ENCODE measurements at regions not wholly inside any gene's neighbourhood (a gene's known extent, or its start where the extent isn't known, plus 50 kb on each side); places are given as distances from the start of the nearest gene placed in this dataset.

DNA sequence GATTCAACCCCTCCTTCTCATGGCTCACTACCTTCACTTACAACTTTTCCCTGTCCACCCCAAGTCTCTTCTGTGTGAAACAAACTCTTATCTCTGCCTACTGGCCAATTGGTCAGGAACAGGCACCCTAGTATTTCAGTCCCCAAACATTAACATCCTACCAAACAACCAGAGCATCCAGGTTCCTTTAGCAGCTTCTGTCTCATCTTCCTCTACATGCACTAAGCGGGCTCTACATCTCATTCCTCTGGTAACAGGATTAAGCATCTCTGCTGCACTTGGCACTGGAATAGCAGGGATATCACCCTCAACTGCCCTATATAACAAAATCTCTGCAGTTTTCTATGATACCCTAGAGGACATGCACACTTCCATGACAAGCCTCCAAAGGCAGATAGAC lies 116.2 kb downstream of the JRKL start:
- CTCF ChIA-PET = no interaction called here
- Histone ChIP-seq H3K27ac (ENCODE audit: insufficient read depth, low read length) (no peak overlapping the region), H3K9ac (ENCODE audit: low read depth, low read length) (no peak overlapping the region), H3K4me3 (ENCODE audit: insufficient read depth, low read depth, low read length) (no peak overlapping the region), H2BK15ac (ENCODE audit: low read depth, low read length) (no peak overlapping the region), H2BK120ac (ENCODE audit: low read depth, low read length) (no peak overlapping the region), H2AK9ac (replicated peaks; ENCODE audit: low read depth, low read length, poor library complexity) (no peak overlapping the region), H3K4ac (ENCODE audit: low read depth, low read length) (no peak overlapping the region), H4K91ac (ENCODE audit: insufficient read depth, low read depth, low read length) (no peak overlapping the region), H3K23ac (ENCODE audit: low read depth, low read length) (no peak overlapping the region), H4K20me1 (ENCODE audit: insufficient read depth, low read length) (no peaks in the 10 kb centered on the region), H3K9me1 (ENCODE audit: insufficient read depth, low read length) (no peaks in the 10 kb centered on the region), H3K79me1 (ENCODE audit: low read depth in 1 of 2, low read length in 2 of 2) (no peaks in the 10 kb centered on the region), H4K5ac (ENCODE audit: low read depth, low read length) (no peak overlapping the region), H3K14ac (replicated peaks; ENCODE audit: low read depth, low read length) (no peak overlapping the region), H3K56ac (ENCODE audit: extremely low read depth, insufficient read depth, low read length) (no peak overlapping the region), H3K9me3 (ENCODE audit: control insufficient read depth, insufficient read depth, low read length) (no peaks in the 10 kb centered on the region), H3K4me1 (ENCODE audit: control insufficient read depth, insufficient read depth, low read length) (no peaks in the 10 kb centered on the region), H2AFZ (replicated peaks; ENCODE audit: low read length, poor library complexity) (no peak overlapping the region), H3K18ac (ENCODE audit: low read depth, low read length) (no peak overlapping the region), H3K36me3 (ENCODE audit: control insufficient read depth, insufficient read depth, low read length) (no peaks in the 10 kb centered on the region), H2BK5ac (ENCODE audit: low read depth, low read length, poor library complexity, severe bottlenecking) (no peak overlapping the region), H2AK5ac (ENCODE audit: low read depth, low read length) (no peak overlapping the region), H3K4me2 (ENCODE audit: low read depth, low read length) (no peak overlapping the region), H3K27me3 (ENCODE audit: control insufficient read depth, insufficient read depth, low read length) (no peaks in the 10 kb centered on the region), H4K8ac (ENCODE audit: low read depth in 2 of 2, low read length in 2 of 2) (no peak overlapping the region), H2BK20ac (ENCODE audit: low read depth, low read length) (no peak overlapping the region)
- POLR2A ChIA-PET (ENCODE audit: unreplicated experiment) = no interaction called here
- 80% methylated on average over 1 of the region's 1 CpG; no CpG with 5 or more reads in 1 of the 2 experiments for WGBS, 2 experiments (ENCODE audit: extremely low coverage in 2 of 2, insufficient read length in 1 of 2)
- intact Hi-C loops (cut with micrococcal nuclease) = no loop called here
- TF ChIP-seq NFE2L2 (IDR thresholded peaks at IDR 0.05; ENCODE audit: low read depth, low read length) = no peak
- no peak for TF ChIP-seq CHD1 (IDR thresholded peaks at IDR 0.05; ENCODE audit: low read depth, low read length)
- TF ChIP-seq ELK1 (IDR thresholded peaks at IDR 0.05; ENCODE audit: borderline replicate concordance, low read depth, low read length) = no peak
- TF ChIP-seq FOS (IDR thresholded peaks at IDR 0.05; ENCODE audit: low read depth, low read length) = no peak
- TF ChIP-seq MAFK (IDR thresholded peaks at IDR 0.05; ENCODE audit: low read depth, low read length) = no peak
- TF ChIP-seq RCOR1 (IDR thresholded peaks at IDR 0.05; ENCODE audit: insufficient replicate concordance, low read length) = no peak
- no peak for TF ChIP-seq POLR2A (IDR thresholded peaks at IDR 0.05; ENCODE audit: low read depth, low read length)
- TF ChIP-seq CEBPB (IDR thresholded peaks at IDR 0.05; ENCODE audit: low read depth, low read length) = no peak
- in situ Hi-C loops (cut with MboI; ENCODE audit: low sequenced_read_pairs) = no loop called here
- DNase-seq (no peak), ATAC-seq (ENCODE audit: low read depth) (no peak)
- dilution Hi-C loops (cut with HindIII; ENCODE audit: low sequenced_read_pairs, unreplicated experiment) = no loop called here
- BruUV-seq (replicated peaks) = no TSS peak

All from IMR-90 (cell line).